ENCODE measurements at regions not wholly inside any gene's neighbourhood (a gene's known extent, or its start where the extent isn't known, plus 50 kb on each side); places are given as distances from the start of the nearest gene placed in this dataset.

GRCh38 chr22:48744967-48745841, 1082.5 kb downstream of the BRD1 start:
- no peak for DNase-seq (ENCODE audit: insufficient read length, low spot score)
- TF ChIP-seq CTCF (IDR thresholded peaks at IDR 0.05; ENCODE audit: insufficient read depth, missing control alignments), result no peak
- no peak for FAIRE-seq

GRCh38 chr22:48744283-48744641, 1083.4 kb downstream of the BRD1 start:
- FAIRE-seq (no peak), DNase-seq (ENCODE audit: insufficient read length, low spot score) (no peak)
- TF ChIP-seq CTCF (IDR thresholded peaks at IDR 0.05; ENCODE audit: insufficient read depth, missing control alignments), result no peak

- DNase-seq (ENCODE audit: insufficient read length, low spot score), result no peak
- no peak for FAIRE-seq
- TF ChIP-seq CTCF (IDR thresholded peaks at IDR 0.05; ENCODE audit: insufficient read depth, missing control alignments), result no peak
Measured at GRCh38 chr22:48743601-48744282, 1083.9 kb downstream of the BRD1 start.

DNA sequence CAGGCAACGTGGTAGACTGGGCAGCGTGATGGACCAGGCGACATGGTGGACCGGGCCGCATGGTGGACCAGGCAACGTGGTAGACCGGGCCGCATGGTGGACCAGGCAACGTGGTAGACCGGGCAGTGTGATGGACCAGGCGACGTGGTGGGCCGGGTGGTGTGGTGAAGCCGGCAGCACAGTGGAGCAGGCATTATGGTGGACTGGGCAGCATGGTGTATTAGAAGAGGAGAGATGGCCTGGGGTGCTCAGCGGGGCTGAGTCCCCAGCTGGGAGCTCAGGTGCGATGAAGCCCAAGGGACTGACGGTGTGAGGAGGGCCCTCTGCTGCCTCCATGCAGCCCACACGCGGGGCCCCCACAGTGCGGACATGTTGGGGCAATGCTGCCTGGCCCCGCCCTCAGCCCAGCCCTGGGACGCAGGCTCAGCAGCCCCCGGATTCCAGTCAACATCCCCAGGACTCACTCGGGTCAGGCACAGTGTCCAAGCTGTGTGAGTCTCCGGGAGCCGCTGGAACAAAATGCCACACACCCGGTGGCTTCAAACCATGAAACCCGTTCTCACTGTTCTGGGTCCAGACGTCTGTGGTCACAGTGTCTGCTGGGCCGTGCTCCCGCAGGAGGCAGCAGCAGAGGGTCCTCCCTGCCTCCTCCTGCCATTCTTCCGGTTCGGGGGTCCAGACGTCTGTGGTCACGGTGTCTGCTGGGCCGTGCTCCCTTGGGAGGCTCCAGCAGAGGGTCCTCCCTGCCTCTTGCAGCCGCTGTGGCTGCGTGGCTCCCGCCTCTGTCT, 1084.9 kb downstream of the BRD1 start:
- DNase-seq (ENCODE audit: insufficient read length, low spot score) (no peak), FAIRE-seq (no peak)
- no peak for TF ChIP-seq CTCF (IDR thresholded peaks at IDR 0.05; ENCODE audit: insufficient read depth, missing control alignments)

- no peak for TF ChIP-seq CTCF (IDR thresholded peaks at IDR 0.05; ENCODE audit: insufficient read depth, missing control alignments)
- FAIRE-seq (no peak), DNase-seq (ENCODE audit: insufficient read length, low spot score) (no peak)
Measured at GRCh38 chr22:48742191-48742555, 1085.5 kb downstream of the BRD1 start.

DNA sequence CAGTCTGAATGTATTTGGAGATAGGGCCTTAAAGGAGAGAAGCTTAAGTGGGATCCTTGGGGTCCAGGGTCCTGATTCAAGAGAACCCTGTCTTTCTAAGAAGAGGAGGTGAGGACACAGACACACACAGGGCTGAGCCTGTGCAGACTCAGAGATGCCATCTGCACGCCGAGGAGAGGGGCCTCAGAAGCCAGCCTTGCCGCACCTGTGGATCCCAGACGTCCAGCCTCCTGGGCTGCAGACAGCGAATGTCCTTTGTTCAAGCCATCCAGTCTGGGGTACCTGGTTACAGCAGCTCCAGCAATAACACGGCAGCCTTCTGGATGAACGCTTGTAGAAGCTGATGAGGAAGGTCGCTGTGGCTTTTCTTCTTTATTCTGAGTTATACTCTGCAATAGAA, 1086.1 kb downstream of the BRD1 start:
- DNase-seq (ENCODE audit: insufficient read length, low spot score), result no peak
- TF ChIP-seq CTCF (IDR thresholded peaks at IDR 0.05; ENCODE audit: insufficient read depth, missing control alignments), result no peak
- no peak for FAIRE-seq

All from D721Med (cell line).